H9 (cell line): ENCODE measurements at regions not wholly inside any gene's neighbourhood (a gene's known extent, or its start where the extent isn't known, plus 50 kb on each side); places are given as distances from the start of the nearest gene placed in this dataset.

Source experiments
- DNase-seq: peaks from one replicate; pipeline ENCODE4 v3.0.0-alpha.2; 2017
- H2AFZ ChIP-seq: one replicate; pipeline ENCODE4 v1.6.1; 2013; ENCODE audit warnings: mild to moderate bottlenecking, low read length, control low read depth, moderate library complexity
- H2AK5ac ChIP-seq: 2 replicates; pipeline ENCODE4 v1.6.1; 2013; ENCODE audit warnings: low read length, control low read depth, mixed read lengths; ENCODE audit not compliant: insufficient read length
- H2BK120ac ChIP-seq: one replicate; pipeline ENCODE4 v1.6.1; 2013; ENCODE audit warnings: low read depth, mild to moderate bottlenecking, low read length, control low read depth, inconsistent platforms; ENCODE audit not compliant: poor library complexity, severe bottlenecking
- H2BK12ac ChIP-seq: 2 replicates; pipeline ENCODE4 v1.6.1; 2013; ENCODE audit warnings: low read length, control low read depth, mixed read lengths, low read depth; ENCODE audit not compliant: insufficient read length
- H2BK15ac ChIP-seq: 2 replicates; pipeline ENCODE4 v1.6.1; 2013; ENCODE audit warnings: low read depth, low read length, control low read depth
- H2BK20ac ChIP-seq: one replicate; pipeline ENCODE4 v1.6.1; 2013; ENCODE audit warnings: low read depth, mild to moderate bottlenecking, low read length, control low read depth, inconsistent platforms; ENCODE audit not compliant: poor library complexity, severe bottlenecking
- H2BK5ac ChIP-seq: 2 replicates; pipeline ENCODE4 v1.6.1; 2013; ENCODE audit warnings: low read length, control low read depth, mixed read lengths; ENCODE audit not compliant: insufficient read length
- H3K14ac ChIP-seq: 2 replicates; pipeline ENCODE4 v1.6.1; 2013; ENCODE audit warnings: low read length, control low read depth; ENCODE audit not compliant: insufficient read depth
- H3K18ac ChIP-seq: 2 replicates; pipeline ENCODE4 v1.6.1; 2013; ENCODE audit warnings: low read depth, mild to moderate bottlenecking, mixed read lengths, low read length, control low read depth; ENCODE audit not compliant: insufficient read length
- H3K23ac ChIP-seq: 2 replicates; pipeline ENCODE4 v1.6.1; 2013; ENCODE audit warnings: low read length, control low read depth, mixed read lengths, low read depth; ENCODE audit not compliant: insufficient read length
- H3K23me2 ChIP-seq: 2 replicates; pipeline ENCODE4 v1.6.1; 2013; ENCODE audit warnings: low read depth, mild to moderate bottlenecking, mixed read lengths, low read length, control low read depth; ENCODE audit not compliant: insufficient read length, poor library complexity, severe bottlenecking
- H3K27ac ChIP-seq: 2 replicates; pipeline ENCODE4 v1.5.1; 2013; ENCODE audit warnings: low read length, control low read depth, mixed read lengths, low read depth; ENCODE audit not compliant: insufficient read length
- H3K27me3 ChIP-seq: 2 replicates; pipeline ENCODE4 v1.6.1; 2013; ENCODE audit warnings: low read length, control low read depth, inconsistent platforms; ENCODE audit not compliant: insufficient read depth
- H3K4ac ChIP-seq: 2 replicates; pipeline ENCODE4 v1.6.1; 2013; ENCODE audit warnings: low read depth, mild to moderate bottlenecking, control low read depth, inconsistent platforms, low read length, moderate library complexity
- H3K4me1 ChIP-seq: 2 replicates; pipeline ENCODE4 v1.6.1; 2013; ENCODE audit warnings: low read length, control low read depth, inconsistent platforms; ENCODE audit not compliant: insufficient read depth
- H3K4me2 ChIP-seq: 2 replicates; pipeline ENCODE4 v1.6.1; 2013; ENCODE audit warnings: low read length, control low read depth, mixed read lengths; ENCODE audit not compliant: insufficient read length, insufficient read depth
- H3K56ac ChIP-seq: 2 replicates; pipeline ENCODE4 v1.6.1; 2013; ENCODE audit warnings: low read depth, mild to moderate bottlenecking, mixed read lengths, low read length, control low read depth; ENCODE audit not compliant: insufficient read length
- H3K79me1 ChIP-seq: 2 replicates; pipeline ENCODE4 v1.6.1; 2013; ENCODE audit warnings: low read depth, mild to moderate bottlenecking, moderate library complexity, low read length, control low read depth, inconsistent platforms; ENCODE audit not compliant: insufficient read depth, poor library complexity, severe bottlenecking
- H3K79me2 ChIP-seq: 2 replicates; pipeline ENCODE4 v1.6.1; 2013; ENCODE audit warnings: low read length, control low read depth, inconsistent platforms; ENCODE audit not compliant: insufficient read depth
- H3K9ac ChIP-seq: 2 replicates; pipeline ENCODE4 v1.6.1; 2013; ENCODE audit warnings: low read length, control low read depth, mixed read lengths; ENCODE audit not compliant: insufficient read length; ENCODE audit errors: extremely low read depth
- H3K9me3 ChIP-seq: one replicate; pipeline ENCODE4 v1.6.1; 2013; ENCODE audit warnings: low read depth, low read length, inconsistent platforms; ENCODE audit not compliant: control insufficient read depth
- H3T11ph ChIP-seq: one replicate; pipeline ENCODE4 v1.6.1; 2013; ENCODE audit warnings: mild to moderate bottlenecking, low read length, control low read depth, inconsistent platforms
- H4K20me1 ChIP-seq: one replicate; pipeline ENCODE4 v1.6.1; 2013; ENCODE audit not compliant: control insufficient read depth, insufficient read length, insufficient read depth
- H4K5ac ChIP-seq: 2 replicates; pipeline ENCODE4 v1.6.1; 2013; ENCODE audit warnings: low read depth, mild to moderate bottlenecking, mixed read lengths, low read length, control low read depth; ENCODE audit not compliant: insufficient read length
- H4K8ac ChIP-seq: replicated peaks from 2 replicates; pipeline ENCODE4 v1.6.1; 2013; ENCODE audit warnings: low read length, control low read depth, mixed read lengths, low read depth; ENCODE audit not compliant: insufficient read length
- H4K91ac ChIP-seq: 2 replicates; pipeline ENCODE4 v1.6.1; 2013; ENCODE audit warnings: low read depth, mild to moderate bottlenecking, moderate library complexity, mixed read lengths, low read length, control low read depth; ENCODE audit not compliant: insufficient read length
- H3K27ac Mint-ChIP-seq, 3 experiments: 2 replicates in 2 of 3; 3 replicates in 1 of 3; pipeline ENCODE4 v1.8.0; 2020 to 2021; ENCODE audit warnings: mixed read lengths in 3 of 3, mild to moderate bottlenecking in 1 of 3, moderate library complexity in 1 of 3
- H3K27me3 Mint-ChIP-seq: 2 replicates; pipeline ENCODE4 v1.8.0; 2021; ENCODE audit warnings: low read depth, mild to moderate bottlenecking, moderate library complexity, mixed read lengths
- H3K36me3 Mint-ChIP-seq, 3 experiments: 2 replicates in 2 of 3; 3 replicates in 1 of 3; pipeline ENCODE4 v1.8.0; 2020 to 2021; ENCODE audit warnings: low read depth in 3 of 3, mixed read lengths in 3 of 3; ENCODE audit not compliant: insufficient read depth in 1 of 3
- H3K4me1 Mint-ChIP-seq, 2 experiments: 2 replicates each; pipeline ENCODE4 v1.8.0; 2020; ENCODE audit warnings: mixed read lengths in 2 of 2
- H3K4me3 Mint-ChIP-seq, 2 experiments: 2 replicates in 1 of 2; 3 replicates in 1 of 2; pipeline ENCODE4 v1.8.0; 2020 to 2021; ENCODE audit warnings: mild to moderate bottlenecking in 2 of 2, mixed read lengths in 2 of 2, moderate library complexity in 1 of 2
- H3K9me3 Mint-ChIP-seq, 2 experiments: 2 replicates in 1 of 2; 3 replicates in 1 of 2; pipeline ENCODE4 v1.8.0; 2020; ENCODE audit warnings: mild to moderate bottlenecking in 2 of 2, mixed read lengths in 2 of 2, moderate library complexity in 1 of 2
- CTCF ChIP-seq: fragments of 200-600 bp; sonication (generic); conservative IDR thresholded peaks from 3 replicates; pipeline ENCODE4 v1.8.0; 2021; ENCODE audit warnings: antibody characterized with exemption, mild to moderate bottlenecking
- WGBS: extraction: QIAGEN DNeasy Blood & Tissue Kit; methylation state at CpG from one replicate; pipeline ENCODE4 v1.1.7; 2013; ENCODE audit warnings: missing lambda C conversion rate, low lambda C conversion rate, mixed read lengths; ENCODE audit not compliant: insufficient read length; ENCODE audit errors: extremely low coverage; 5-methylcytosine and 5-hydroxymethylcytosine counted together

GRCh38 chr5:167233507-167234220 lies 1057.8 kb upstream of the WWC1 start:
- H2BK20ac ChIP-seq, result no peak overlapping the region
- no peaks in the 10 kb centered on the region for H3K23me2 ChIP-seq
- H3K9ac ChIP-seq, result no peak overlapping the region
- H3K4ac ChIP-seq, result no peak overlapping the region
- H2BK5ac ChIP-seq, result no peak overlapping the region
- no peak overlapping the region for H3K27ac Mint-ChIP-seq
- peaks cover 19% of the 10 kb centered on the region in 2 experiments for H3K9me3 Mint-ChIP-seq
- no peak overlapping the region for H3K23ac ChIP-seq
- H2AFZ ChIP-seq, result no peak overlapping the region
- WGBS, result no CpG with 5 or more reads among the region's 3 CpGs
- no peak overlapping the region for H4K5ac ChIP-seq
- no peaks in the 10 kb centered on the region for H3K79me2 ChIP-seq
- H3K9me3 ChIP-seq, result no peaks in the 10 kb centered on the region
- H3T11ph ChIP-seq, result no peak overlapping the region
- peaks cover 13% of the 10 kb centered on the region for H3K27me3 Mint-ChIP-seq
- H3K27me3 ChIP-seq, result no peaks in the 10 kb centered on the region
- H3K4me3 Mint-ChIP-seq, result no peak overlapping the region
- H2BK12ac ChIP-seq, result no peak overlapping the region
- no peak overlapping the region for H4K91ac ChIP-seq
- no peak overlapping the region for H3K14ac ChIP-seq
- no peak for TF ChIP-seq CTCF
- no peaks in the 10 kb centered on the region for H4K20me1 ChIP-seq
- no peak overlapping the region for H2BK15ac ChIP-seq
- H3K27ac ChIP-seq, result no peak overlapping the region
- H4K8ac ChIP-seq, result no peak overlapping the region
- no peak overlapping the region for H3K18ac ChIP-seq
- peaks cover 4 to 25% (median 13%) of the 10 kb centered on the region in 3 experiments; a peak in 6 of 7 replicates for H3K36me3 Mint-ChIP-seq
- DNase-seq, result no peak
- no peak overlapping the region for H3K56ac ChIP-seq
- no peak overlapping the region for H2BK120ac ChIP-seq
- H3K79me1 ChIP-seq, result no peaks in the 10 kb centered on the region
- H3K4me1 Mint-ChIP-seq, result peaks cover 5 to 9% of the 10 kb centered on the region in 2 experiments; a peak in 2 of 4 replicates
- H3K4me2 ChIP-seq, result no peak overlapping the region
- no peaks in the 10 kb centered on the region for H3K4me1 ChIP-seq
- H2AK5ac ChIP-seq, result no peak overlapping the region
